RWPE2 (cell line): ENCODE measurements at regions not wholly inside any gene's neighbourhood (a gene's known extent, or its start where the extent isn't known, plus 50 kb on each side); places are given as distances from the start of the nearest gene placed in this dataset.
"Not testable (repeated sequence)": the region's sequence is repeated elsewhere in the genome, so short reads cannot be mapped to it uniquely, and the experiment has no call there.

Experiments used
- ATAC-seq: fragments of 200-7000 bp; cut with Tn5 transposase; 3 replicates; pipeline ENCODE4 v1.9.1; 2021; ENCODE audit warnings: low read depth
- DNase-seq: peaks from one replicate; pipeline ENCODE4 v3.0.0-alpha.2; 2020; ENCODE audit warnings: low spot score
- H3K27ac ChIP-seq: fragments of 450-650 bp; 2 replicates; pipeline ENCODE4 v1.5.1; 2017; ENCODE audit warnings: mild to moderate bottlenecking; ENCODE audit not compliant: poor library complexity, severe bottlenecking
- H3K27me3 ChIP-seq: fragments of 250-450 bp; sonication (Bioruptor Pico); 2 replicates; pipeline ENCODE4 v1.5.1; 2021; ENCODE audit warnings: mild to moderate bottlenecking, moderate library complexity; ENCODE audit not compliant: insufficient read depth, poor library complexity, severe bottlenecking
- H3K36me3 ChIP-seq: fragments of 250-450 bp; sonication (Bioruptor Pico); 2 replicates; pipeline ENCODE4 v1.5.1; 2020; ENCODE audit warnings: low read depth, mild to moderate bottlenecking, moderate library complexity
- H3K4me1 ChIP-seq: fragments of 250-450 bp; sonication (Bioruptor Pico); 2 replicates; pipeline ENCODE4 v1.5.1; 2021; ENCODE audit warnings: mild to moderate bottlenecking, moderate library complexity; ENCODE audit not compliant: insufficient read depth, poor library complexity, severe bottlenecking
- H3K4me3 ChIP-seq: fragments of 250-450 bp; sonication (Bioruptor Pico); 2 replicates; pipeline ENCODE4 v1.5.1; 2021; ENCODE audit warnings: mild to moderate bottlenecking, moderate library complexity; ENCODE audit not compliant: severe bottlenecking
- H3K9me3 ChIP-seq: fragments of 250-450 bp; sonication (Bioruptor Pico); 2 replicates; pipeline ENCODE4 v1.5.1; 2021; ENCODE audit warnings: mild to moderate bottlenecking, moderate library complexity; ENCODE audit not compliant: severe bottlenecking
- TF ChIP-seq, protein P1 (sequence below): fragments of 450-650 bp; IDR thresholded peaks from one replicate; pipeline ENCODE4 v1.5.1; 2017; ENCODE audit warnings: mild to moderate bottlenecking, moderate library complexity; ENCODE audit not compliant: poor library complexity, severe bottlenecking

GRCh38 chr5:54793468-54794134, 191.8 kb downstream of the ESM1 start:
- no peak for DNase-seq
- ATAC-seq: no peak

DNA sequence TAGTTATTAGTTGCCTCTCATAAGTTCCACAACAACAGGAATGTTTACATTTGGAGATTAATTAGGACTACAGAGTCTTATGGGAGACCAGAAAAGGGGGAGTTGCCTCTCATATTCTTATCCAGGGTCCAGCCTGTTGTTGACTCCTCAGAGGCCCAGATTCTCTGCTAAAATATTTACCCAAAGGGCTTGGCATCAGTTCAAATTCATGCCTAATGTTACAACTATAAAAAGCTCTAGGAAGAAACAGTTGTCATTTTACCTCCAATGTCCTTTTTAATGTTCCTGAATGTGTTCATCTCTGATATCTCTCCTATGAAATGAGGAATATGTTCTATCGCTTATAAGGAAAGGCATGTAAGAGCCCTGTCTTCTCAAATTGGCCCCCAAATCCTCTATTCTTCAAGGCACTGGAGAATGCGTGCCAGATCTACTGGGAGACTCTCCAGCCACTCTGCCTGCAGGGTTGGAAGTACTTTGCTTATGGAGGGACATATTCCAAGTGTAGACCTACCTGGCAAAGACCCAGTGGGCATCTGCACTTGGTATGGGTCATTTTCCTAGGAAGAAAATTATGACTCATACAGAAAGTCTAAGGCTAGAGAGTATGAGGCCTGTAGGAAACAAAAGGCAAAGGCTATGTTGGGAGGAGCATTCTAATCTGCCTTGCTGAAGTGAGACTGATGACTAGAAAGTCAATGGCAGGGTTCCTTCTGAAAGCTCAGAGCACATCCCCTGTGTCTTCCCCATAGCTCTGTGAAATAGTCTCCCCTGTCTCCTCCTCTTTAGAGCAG, 192.6 kb downstream of the ESM1 start:
- Histone ChIP-seq H3K4me1 (no peaks in the 10 kb centered on the region), H3K27me3 (no peaks in the 10 kb centered on the region), H3K36me3 (no peaks in the 10 kb centered on the region), H3K27ac (no peak overlapping the region), H3K4me3 (no peak overlapping the region), H3K9me3 (no peaks in the 10 kb centered on the region)
- DNase-seq: no peak
- TF ChIP-seq, protein P1, sequence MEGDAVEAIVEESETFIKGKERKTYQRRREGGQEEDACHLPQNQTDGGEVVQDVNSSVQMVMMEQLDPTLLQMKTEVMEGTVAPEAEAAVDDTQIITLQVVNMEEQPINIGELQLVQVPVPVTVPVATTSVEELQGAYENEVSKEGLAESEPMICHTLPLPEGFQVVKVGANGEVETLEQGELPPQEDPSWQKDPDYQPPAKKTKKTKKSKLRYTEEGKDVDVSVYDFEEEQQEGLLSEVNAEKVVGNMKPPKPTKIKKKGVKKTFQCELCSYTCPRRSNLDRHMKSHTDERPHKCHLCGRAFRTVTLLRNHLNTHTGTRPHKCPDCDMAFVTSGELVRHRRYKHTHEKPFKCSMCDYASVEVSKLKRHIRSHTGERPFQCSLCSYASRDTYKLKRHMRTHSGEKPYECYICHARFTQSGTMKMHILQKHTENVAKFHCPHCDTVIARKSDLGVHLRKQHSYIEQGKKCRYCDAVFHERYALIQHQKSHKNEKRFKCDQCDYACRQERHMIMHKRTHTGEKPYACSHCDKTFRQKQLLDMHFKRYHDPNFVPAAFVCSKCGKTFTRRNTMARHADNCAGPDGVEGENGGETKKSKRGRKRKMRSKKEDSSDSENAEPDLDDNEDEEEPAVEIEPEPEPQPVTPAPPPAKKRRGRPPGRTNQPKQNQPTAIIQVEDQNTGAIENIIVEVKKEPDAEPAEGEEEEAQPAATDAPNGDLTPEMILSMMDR: no peak
- ATAC-seq: 0 out of 3 replicates have a peak, but pooled peaks have one; percentile 38

More at GRCh38 chr5:54793468-54794134, 191.8 kb downstream of the ESM1 start:
- Histone ChIP-seq H3K27me3 (no peaks in the 10 kb centered on the region), H3K9me3 (no peaks in the 10 kb centered on the region), H3K36me3 (no peaks in the 10 kb centered on the region), H3K4me3 (no peak overlapping the region), H3K4me1 (no peaks in the 10 kb centered on the region), H3K27ac (no peak overlapping the region)
- TF ChIP-seq, protein P1: no peak

GRCh38 chr5:54787910-54788309, 197.5 kb downstream of the ESM1 start:
- ATAC-seq, H3K4me1 ChIP-seq, H3K4me3 ChIP-seq, H3K36me3 ChIP-seq, DNase-seq, H3K27ac ChIP-seq, H3K27me3 ChIP-seq, H3K9me3 ChIP-seq: not testable (repeated sequence)

DNA sequence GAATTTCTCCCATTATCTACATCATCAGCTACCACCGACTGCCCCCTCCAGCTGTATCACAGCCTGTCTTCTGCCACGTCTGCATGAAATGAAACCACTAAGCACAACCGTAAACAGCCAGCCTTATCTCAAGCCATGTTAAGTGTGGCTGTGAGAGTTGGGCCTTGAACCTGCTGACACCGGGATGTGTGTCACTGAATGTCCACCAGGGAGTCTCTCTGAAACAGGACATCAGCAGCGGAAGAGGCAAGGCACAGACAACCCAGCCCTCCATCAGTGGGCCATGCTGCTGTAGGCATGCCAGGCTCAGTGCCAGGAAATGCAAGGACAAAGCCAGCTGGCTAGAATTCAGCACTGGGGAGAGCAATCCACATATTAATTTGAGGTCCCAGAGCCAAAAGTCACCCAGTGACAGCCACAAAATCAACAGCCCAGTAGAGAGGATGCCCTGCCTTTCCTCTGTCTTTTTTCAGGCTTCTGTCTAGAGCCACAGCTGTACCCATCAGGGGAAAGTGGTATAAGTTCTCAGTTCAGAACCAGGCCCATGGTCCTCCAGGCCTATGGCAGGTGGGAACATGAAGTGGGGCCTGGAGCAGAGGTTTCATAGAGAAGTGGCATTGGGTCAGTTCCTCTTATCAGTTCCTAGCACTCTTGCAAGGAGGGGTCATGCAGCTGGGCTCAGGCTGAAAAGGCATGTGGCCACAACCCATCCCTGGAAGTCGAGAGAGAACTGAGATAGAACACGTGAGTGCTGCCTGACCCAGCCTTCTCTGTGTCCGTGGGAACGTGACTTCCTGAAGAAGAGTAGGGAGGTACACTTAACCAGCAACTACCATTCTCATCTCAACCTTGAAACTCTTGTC, 199.4 kb downstream of the ESM1 start:
- DNase-seq (no peak), ATAC-seq (0 out of 3 replicates have a peak, but pooled peaks have one; percentile 14)
- TF ChIP-seq, protein P1: no peak
- Histone ChIP-seq H3K27me3 (no peaks in the 10 kb centered on the region), H3K9me3 (no peaks in the 10 kb centered on the region), H3K36me3 (no peaks in the 10 kb centered on the region), H3K27ac (no peak overlapping the region), H3K4me1 (no peaks in the 10 kb centered on the region), H3K4me3 (no peak overlapping the region)

GRCh38 chr5:54778783-54779182, 206.6 kb downstream of the ESM1 start:
- no peak overlapping the region for H3K4me3 ChIP-seq
- ATAC-seq (no peak), DNase-seq (no peak)
- H3K27ac ChIP-seq: no peak overlapping the region
- peaks cover 3% of the 10 kb centered on the region for H3K27me3 ChIP-seq
- H3K9me3 ChIP-seq: no peaks in the 10 kb centered on the region
- TF ChIP-seq, protein P1: no peak
- H3K36me3 ChIP-seq: no peaks in the 10 kb centered on the region
- no peaks in the 10 kb centered on the region for H3K4me1 ChIP-seq
